SU-DHL-6 (cell line): ENCODE measurements at regions not wholly inside any gene's neighbourhood (a gene's known extent, or its start where the extent isn't known, plus 50 kb on each side); places are given as distances from the start of the nearest gene placed in this dataset.

Experiments used
- EZH2phosphoT487 ChIP-seq: fragments of 200-600 bp; sonication (generic), shearing (Covaris generic); conservative IDR thresholded peaks from 2 replicates; pipeline ENCODE4 v1.6.1; 2018; ENCODE audit warnings: mild to moderate bottlenecking, antibody characterized with exemption, low read length, moderate library complexity, mixed read lengths
- TF ChIP-seq, protein P1 (sequence below): fragments of 200-600 bp; sonication (generic); IDR thresholded peaks from one replicate; pipeline ENCODE4 v1.5.1; 2017; ENCODE audit warnings: antibody characterized with exemption, mild to moderate bottlenecking, low read length, moderate library complexity; ENCODE audit not compliant: insufficient read depth, poor library complexity, severe bottlenecking

DNA sequence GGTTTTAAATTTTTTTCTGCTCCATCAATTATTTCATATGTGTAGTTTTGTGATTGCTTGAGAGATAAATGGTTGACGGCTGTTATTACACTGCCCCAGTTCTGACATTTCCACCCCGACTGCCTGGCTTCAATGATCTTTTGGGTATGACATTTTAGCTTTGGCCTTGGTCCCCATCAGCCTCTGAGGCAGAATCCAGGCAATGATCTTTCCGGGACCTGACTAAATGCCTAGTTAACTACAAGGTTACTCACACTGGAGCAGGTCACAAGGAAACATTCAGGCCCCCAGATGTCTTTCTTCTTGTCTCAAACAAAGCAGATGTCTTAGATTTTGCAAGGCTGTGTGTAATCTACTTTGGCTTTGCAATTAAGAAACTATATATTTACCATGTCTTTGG is 61.1 kb upstream of the TMCO5A start:
- TF ChIP-seq, protein P1, sequence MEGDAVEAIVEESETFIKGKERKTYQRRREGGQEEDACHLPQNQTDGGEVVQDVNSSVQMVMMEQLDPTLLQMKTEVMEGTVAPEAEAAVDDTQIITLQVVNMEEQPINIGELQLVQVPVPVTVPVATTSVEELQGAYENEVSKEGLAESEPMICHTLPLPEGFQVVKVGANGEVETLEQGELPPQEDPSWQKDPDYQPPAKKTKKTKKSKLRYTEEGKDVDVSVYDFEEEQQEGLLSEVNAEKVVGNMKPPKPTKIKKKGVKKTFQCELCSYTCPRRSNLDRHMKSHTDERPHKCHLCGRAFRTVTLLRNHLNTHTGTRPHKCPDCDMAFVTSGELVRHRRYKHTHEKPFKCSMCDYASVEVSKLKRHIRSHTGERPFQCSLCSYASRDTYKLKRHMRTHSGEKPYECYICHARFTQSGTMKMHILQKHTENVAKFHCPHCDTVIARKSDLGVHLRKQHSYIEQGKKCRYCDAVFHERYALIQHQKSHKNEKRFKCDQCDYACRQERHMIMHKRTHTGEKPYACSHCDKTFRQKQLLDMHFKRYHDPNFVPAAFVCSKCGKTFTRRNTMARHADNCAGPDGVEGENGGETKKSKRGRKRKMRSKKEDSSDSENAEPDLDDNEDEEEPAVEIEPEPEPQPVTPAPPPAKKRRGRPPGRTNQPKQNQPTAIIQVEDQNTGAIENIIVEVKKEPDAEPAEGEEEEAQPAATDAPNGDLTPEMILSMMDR, result no peak
- no peak for TF ChIP-seq EZH2phosphoT487
